ENCODE measurements at regions not wholly inside any gene's neighbourhood (a gene's known extent, or its start where the extent isn't known, plus 50 kb on each side); places are given as distances from the start of the nearest gene placed in this dataset.

GRCh38 chr11:56922421-56922820, 66.3 kb upstream of the OR5AK2 start:
- TF ChIP-seq CTCF (optimal IDR thresholded peaks at IDR 0.05 in 1 of 3, IDR thresholded peaks at IDR 0.05 in 1 of 3, conservative IDR thresholded peaks at IDR 0.05 in 1 of 3; ENCODE audit: extremely low read depth in 1 of 3, insufficient read depth in 2 of 3, low read length in 3 of 3): no peak
- TF ChIP-seq EZH2 (IDR thresholded peaks at IDR 0.05; ENCODE audit: low read length): no peak

Measured in keratinocyte (primary cell).